Stimulated activated CD4-positive, alpha-beta T cell treated with anti-CD3 and anti-CD28 coated beads, Interleukin-2, amount 100 ng/mL, for 48 hours (primary cell): ENCODE measurements at regions not wholly inside any gene's neighbourhood (a gene's known extent, or its start where the extent isn't known, plus 50 kb on each side); places are given as distances from the start of the nearest gene placed in this dataset.
"Not testable (repeated sequence)": the region's sequence is repeated elsewhere in the genome, so short reads cannot be mapped to it uniquely, and the experiment has no call there.

Experiments used
- DNase-seq, 2 donors: peaks; one replicate each; pipeline ENCODE4 v3.0.0-alpha.2; 2020

DNA sequence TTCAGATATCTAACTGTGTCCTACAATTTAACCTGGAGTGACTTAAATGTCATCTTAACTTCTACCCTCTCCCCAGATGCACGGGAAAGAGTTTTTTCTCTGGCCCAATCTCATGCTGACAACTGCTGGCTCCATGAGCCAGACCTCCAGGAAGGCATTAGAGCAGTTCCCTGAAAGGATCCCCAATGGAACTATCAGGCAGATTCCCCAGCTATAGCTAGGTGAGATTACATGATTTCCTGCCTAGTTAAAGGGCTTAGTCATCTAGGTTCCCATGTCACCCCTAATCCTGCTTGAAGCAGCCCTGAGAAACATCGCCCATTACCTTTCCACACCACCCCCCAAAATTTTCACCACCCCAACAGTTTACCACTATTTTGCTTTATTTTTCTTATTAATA is 373.5 kb upstream of the TRPC7 start:
- DNase-seq, result no peak

- DNase-seq, result no peak
These were observed 370.7 kb upstream of the TRPC7 start for GRCh38 chr5:136736021-136736420.

DNA sequence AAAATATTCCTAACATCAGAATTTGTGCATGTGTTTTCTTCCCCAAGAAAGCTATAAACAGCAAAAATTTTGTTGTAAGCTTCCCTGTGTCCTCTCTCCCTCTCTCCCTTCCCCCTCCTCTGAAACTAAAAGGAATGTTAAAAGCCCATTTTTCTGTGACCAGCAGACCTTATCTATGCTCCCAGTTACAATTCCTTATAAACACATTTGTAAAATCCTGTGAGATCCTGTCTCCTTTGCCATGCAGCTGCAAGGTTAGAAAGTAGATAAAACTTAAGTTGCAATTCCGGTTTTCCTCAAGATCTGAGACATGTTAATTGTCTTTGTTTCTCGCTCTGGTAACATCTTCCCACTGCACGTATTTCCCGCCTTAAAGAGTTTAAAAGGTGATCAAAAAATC is 370.3 kb upstream of the TRPC7 start:
- DNase-seq, result not testable (repeated sequence)

DNA sequence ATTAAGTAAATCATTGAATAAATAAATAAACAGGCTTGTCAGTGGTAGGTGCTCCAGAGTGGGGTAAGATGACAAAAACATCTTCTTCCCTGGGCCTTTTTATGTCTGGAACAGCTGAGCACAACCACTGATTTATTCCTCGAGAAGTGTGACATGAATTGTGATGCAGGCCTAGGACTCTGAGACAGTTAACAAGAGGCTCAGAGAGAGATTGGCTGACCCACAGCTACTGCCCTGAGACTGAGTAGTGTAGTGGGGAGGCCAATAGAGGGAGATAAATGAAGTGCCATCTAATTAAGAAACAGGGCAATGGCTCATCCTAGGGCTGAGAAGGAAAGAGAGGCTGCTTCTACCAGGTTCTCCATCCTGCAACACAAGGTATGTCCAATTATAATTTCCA is 369.3 kb upstream of the TRPC7 start:
- DNase-seq, result no peak

DNA sequence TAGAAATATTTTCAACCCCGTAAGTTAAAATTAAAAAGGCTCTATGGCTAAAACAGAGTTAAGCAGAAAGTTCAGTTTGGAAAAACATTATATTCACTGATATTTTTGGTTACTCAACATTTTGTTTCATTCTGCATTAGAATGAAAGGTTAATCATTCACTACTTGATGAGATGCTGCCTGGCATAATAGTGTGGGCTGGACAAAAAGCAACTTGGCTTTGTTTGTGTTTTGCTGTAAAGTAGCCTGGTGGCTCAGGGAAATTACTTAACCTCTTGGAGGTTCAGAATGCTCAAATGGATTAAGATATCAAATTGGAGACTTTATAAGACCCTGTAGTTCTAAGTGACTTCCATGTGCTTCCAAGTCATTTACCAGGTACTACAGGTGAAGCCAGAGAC is 367.4 kb upstream of the TRPC7 start:
- DNase-seq, result no peak

- DNase-seq, result no peak
These were observed 366.0 kb upstream of the TRPC7 start for GRCh38 chr5:136731241-136731900.

DNA sequence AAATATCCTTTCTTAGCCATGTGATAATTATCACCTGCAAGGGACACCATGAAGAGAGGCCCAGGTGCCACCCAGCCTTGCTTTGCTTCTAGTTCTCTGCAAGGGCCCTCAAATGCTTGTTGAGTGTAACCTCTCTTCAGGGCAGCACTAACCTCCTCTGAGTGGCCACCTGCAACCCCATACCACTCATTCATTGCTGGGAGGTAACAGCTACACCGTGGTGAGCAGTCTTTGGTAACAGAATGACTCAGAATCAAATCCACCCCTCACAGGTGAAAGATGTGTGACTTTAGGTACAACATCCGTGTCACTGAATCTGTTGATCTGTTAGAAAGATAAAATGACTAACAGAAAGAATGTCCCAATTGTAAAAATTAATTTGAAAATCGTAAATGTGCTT is 365.1 kb upstream of the TRPC7 start:
- no peak for DNase-seq

DNA sequence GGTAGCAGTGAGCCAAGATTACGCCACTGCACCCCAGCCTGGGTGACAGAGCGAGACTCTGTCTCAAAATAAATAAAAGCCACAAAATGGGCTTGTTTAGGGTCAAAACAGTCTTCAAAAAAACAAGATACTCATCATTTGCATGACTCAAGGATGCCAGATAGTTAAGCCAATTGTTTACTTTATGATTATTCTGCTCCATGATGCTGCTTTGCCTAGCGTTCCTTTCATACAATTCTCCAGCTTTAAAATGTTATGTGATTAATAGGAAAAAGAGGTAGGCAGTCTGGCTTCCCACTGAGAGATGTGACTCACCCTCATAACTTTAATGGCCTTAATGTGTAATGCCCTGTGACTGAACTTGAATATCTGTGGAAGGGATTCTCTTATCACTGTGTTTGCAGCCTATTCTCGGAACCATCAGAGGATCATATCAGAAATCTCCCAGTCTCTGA is 364.6 kb upstream of the TRPC7 start:
- no peak for DNase-seq

DNA sequence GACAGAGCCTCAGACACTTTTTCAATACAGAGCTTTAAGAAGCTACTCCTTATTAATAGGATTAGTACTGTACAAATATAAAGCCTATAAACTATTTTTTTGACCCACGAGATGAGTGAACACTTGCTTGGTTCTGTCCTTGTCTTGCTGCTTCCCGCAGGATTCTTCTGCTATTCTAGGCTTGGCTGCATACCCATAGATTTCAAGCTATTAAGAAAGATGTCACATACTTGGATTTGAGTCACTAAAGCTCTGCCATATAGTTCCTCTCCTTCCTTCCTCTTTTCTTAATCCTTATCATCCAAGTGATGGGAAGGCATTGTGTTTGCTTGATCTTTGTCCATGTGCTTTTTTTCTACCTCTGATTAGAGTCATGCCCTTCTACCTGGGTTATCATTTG is 361.2 kb upstream of the TRPC7 start:
- DNase-seq, result no peak

DNA sequence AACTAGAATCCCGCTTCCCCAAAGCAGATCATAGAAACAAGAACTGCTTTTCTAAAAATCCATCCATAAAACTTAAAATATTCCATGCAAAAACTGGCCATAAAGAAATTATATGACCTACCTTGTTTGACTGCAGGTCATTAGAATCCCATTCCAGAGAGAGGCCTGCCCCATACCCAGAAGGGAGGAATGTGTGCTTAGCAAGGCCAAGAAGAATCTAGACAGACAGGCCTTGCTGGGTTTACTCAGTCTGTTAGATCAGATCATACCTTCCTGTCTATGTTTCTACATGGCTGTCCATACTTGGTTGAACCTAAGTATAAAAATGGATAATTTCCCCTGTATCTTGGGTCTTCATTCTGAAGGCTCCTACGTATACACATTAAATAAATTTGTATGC is 358.8 kb upstream of the TRPC7 start:
- DNase-seq, result no peak

DNA sequence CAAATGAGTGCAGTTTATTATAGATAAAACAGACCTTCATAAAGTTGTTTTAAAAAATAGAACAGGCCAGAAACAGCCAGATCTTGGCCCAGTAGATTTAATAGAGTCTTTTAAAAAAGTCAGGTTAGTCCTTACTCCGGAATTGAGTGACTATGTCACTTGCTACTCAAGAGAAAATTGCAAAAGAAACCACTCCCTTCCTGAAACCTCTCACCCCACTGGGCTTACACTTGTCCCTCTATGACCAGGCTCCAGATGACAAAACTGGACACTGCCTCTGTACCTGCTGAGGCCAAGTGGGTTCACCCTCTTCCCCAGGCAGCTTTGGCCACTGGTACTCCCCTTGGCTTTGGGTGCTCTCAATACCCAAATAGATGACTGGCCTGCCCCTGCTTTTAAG is 357.2 kb upstream of the TRPC7 start:
- no peak for DNase-seq

GRCh38 chr5:136722086-136722485 is 356.7 kb upstream of the TRPC7 start:
- no peak for DNase-seq

- no peak for DNase-seq
These were observed 355.3 kb upstream of the TRPC7 start for GRCh38 chr5:136720674-136721073.

- no peak for DNase-seq
These were observed 352.6 kb upstream of the TRPC7 start for GRCh38 chr5:136717917-136718316.

GRCh38 chr5:136714286-136714685 is 348.9 kb upstream of the TRPC7 start:
- DNase-seq, result no peak

DNA sequence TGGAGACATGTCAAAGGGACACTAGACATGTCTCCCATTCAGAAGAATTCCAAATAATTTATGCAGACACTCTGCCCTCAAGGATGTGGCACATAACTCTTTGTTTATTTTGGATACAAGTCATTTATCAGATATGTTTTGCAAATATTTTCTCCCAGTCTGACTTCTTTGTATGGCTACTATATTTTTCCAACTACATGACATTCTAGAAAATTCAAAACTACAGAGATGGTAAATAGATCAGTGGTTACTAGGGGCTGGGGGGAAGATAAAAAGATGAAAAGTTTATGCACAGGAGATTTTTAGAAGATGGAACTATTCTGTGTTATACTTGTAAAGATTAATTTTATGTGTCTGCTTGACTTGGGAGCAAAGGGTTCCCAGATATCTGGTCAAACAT is 347.3 kb upstream of the TRPC7 start:
- no peak for DNase-seq

- DNase-seq, result no peak
These were observed 345.5 kb upstream of the TRPC7 start for GRCh38 chr5:136710834-136711233.

DNA sequence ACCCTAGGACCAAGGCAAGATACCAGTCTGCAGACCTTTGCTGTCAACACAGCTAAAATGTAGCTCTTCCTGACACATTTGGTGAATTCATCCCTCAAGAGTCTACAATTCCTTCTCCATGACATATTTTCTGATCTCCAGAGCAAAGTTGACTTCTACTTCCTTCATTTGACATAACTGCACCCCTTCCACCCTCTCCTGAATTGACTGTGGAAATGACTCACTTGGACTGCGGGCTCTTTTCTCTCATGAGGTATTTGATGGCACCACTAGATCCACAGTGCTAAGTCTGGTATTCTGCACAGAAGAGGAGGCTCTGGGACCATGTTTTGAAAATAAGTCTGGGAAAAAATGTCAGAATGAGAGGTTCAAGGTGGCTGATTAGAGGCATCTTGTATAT is 338.4 kb upstream of the TRPC7 start:
- no peak for DNase-seq

DNA sequence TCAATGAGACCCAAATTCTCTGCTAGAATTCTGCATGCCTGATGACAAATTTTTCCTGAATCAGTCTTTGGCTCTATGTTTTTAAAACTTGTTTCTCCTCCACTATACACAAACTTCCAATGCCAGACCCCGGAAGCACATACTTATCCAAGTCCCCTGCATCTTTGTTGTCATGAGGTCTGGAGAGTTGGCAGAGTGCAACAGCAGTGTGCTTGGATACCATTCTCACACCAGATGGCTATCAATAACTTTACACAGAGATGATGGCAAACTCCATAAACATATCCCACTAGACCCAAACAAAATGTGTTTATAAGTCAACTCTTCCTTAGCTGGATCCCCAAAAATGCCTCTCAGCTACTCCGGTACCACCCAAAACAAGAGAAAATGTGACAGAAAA is 337.7 kb upstream of the TRPC7 start:
- DNase-seq, result no peak

GRCh38 chr5:136701191-136701590 is 335.8 kb upstream of the TRPC7 start:
- DNase-seq, result no peak

GRCh38 chr5:136699651-136700050 is 334.3 kb upstream of the TRPC7 start:
- no peak for DNase-seq

DNA sequence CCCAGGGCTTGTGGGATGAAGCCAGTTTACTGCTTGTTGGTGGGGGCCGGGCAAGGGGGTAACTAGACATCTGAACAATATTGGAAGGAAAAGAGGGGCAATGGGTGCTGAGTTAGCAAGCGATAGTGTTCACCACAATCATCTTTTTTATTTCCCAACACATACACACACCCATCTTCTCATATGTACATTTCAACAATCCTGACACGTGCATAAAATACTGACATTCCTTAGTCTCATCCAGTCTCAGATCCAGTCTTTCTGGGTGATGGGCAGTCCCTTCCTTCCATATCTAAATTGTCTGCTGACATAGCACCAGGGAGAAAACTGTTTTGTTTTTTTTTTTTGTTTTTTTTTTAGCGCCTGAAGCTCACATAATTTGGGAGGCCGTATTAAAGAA is 333.6 kb upstream of the TRPC7 start:
- DNase-seq, result no peak

GRCh38 chr5:136694258-136694657 is 328.9 kb upstream of the TRPC7 start:
- no peak for DNase-seq

- DNase-seq, result no peak
These were observed 324.2 kb upstream of the TRPC7 start for GRCh38 chr5:136689552-136689951.

DNA sequence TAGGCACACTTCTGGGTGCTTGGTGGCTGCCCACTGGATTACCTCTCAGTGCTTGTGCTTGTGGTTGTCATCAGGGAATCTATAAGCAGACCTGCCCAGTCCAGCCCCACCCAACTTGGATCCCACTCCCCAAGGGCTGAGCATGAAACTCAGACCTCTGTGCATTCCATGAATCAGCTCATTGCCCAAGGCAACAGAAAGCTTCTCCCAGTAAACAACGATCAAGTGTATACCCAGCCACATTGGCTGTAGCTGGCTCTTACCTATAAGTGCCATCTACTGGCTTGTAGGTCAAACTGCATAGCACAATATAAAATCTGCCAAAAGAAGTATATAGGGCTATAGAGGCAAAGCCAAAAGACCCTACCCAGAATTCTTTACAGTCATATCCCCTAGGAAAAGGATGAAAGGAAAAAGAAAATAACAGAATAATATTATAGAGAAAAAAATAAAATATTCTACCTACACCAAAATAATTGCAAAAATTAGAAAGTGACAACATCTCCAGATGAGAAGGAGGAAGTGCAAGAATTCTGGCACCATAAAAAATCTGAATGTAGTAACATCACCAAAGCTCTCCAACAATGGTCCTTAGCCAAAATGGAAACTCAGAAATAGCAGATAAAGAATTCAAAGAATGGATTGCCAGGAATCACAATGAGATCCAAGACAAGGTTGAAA is 321.0 kb upstream of the TRPC7 start:
- no peak for DNase-seq
